Amniotic epithelial cell (primary cell): ENCODE measurements at regions not wholly inside any gene's neighbourhood (a gene's known extent, or its start where the extent isn't known, plus 50 kb on each side); places are given as distances from the start of the nearest gene placed in this dataset.

ENCODE experiments used
- DNase-seq: peaks from one replicate; pipeline ENCODE4 v3.0.0-alpha.2; 2010; ENCODE audit warnings: low read depth

GRCh38 chr5:44868541-44868940 is 59.8 kb downstream of the MRPS30 start:
- DNase-seq = no peak

GRCh38 chr5:44869928-44870327 is 61.2 kb downstream of the MRPS30 start:
- no peak for DNase-seq

GRCh38 chr5:44870430-44870829 is 61.7 kb downstream of the MRPS30 start:
- no peak for DNase-seq

- DNase-seq = no peak
Observed at GRCh38 chr5:44871401-44871800, 62.7 kb downstream of the MRPS30 start.

GRCh38 chr5:44875661-44876605 is 67.2 kb downstream of the MRPS30 start:
- DNase-seq = peak; percentile 0

GRCh38 chr5:44881266-44881665 is 72.5 kb downstream of the MRPS30 start:
- no peak for DNase-seq

GRCh38 chr5:44884036-44884435 is 75.3 kb downstream of the MRPS30 start:
- no peak for DNase-seq

- DNase-seq = no peak
Observed at GRCh38 chr5:44885903-44886302, 77.2 kb downstream of the MRPS30 start.

- DNase-seq = no peak
Observed at GRCh38 chr5:44887722-44888121, 79.0 kb downstream of the MRPS30 start.

GRCh38 chr5:44888435-44888834 is 79.7 kb downstream of the MRPS30 start:
- no peak for DNase-seq

GRCh38 chr5:44891116-44891515 is 82.4 kb downstream of the MRPS30 start:
- DNase-seq = no peak

GRCh38 chr5:44900273-44900954 is 91.7 kb downstream of the MRPS30 start:
- no peak for DNase-seq

GRCh38 chr5:44907396-44907795 is 98.6 kb downstream of the MRPS30 start:
- no peak for DNase-seq

- DNase-seq = no peak
Observed at GRCh38 chr5:44909004-44909403, 100.3 kb downstream of the MRPS30 start.

GRCh38 chr5:44911501-44911900 is 102.8 kb downstream of the MRPS30 start:
- no peak for DNase-seq

GRCh38 chr5:44914221-44914620 is 105.5 kb downstream of the MRPS30 start:
- DNase-seq = no peak

GRCh38 chr5:44919560-44919959 is 110.8 kb downstream of the MRPS30 start:
- DNase-seq = no peak

- DNase-seq = no peak
Observed at GRCh38 chr5:44927115-44927733, 118.5 kb downstream of the MRPS30 start.

GRCh38 chr5:44932922-44933585 is 124.3 kb downstream of the MRPS30 start:
- no peak for DNase-seq

GRCh38 chr5:44933686-44934085 is 124.9 kb downstream of the MRPS30 start:
- DNase-seq = no peak

- no peak for DNase-seq
Observed at GRCh38 chr5:44935262-44935661, 126.5 kb downstream of the MRPS30 start.

GRCh38 chr5:44935871-44936270 is 127.1 kb downstream of the MRPS30 start:
- no peak for DNase-seq
